ENCODE measurements at regions not wholly inside any gene's neighbourhood (a gene's known extent, or its start where the extent isn't known, plus 50 kb on each side); places are given as distances from the start of the nearest gene placed in this dataset.

GRCh38 chr5:145163876-145164275, 671.3 kb downstream of the PRELID2 start:
- TF ChIP-seq CTCF (IDR thresholded peaks at IDR 0.05; ENCODE audit: insufficient read depth, low read length), result no peak
- TF ChIP-seq REST (IDR thresholded peaks at IDR 0.05; ENCODE audit: insufficient replicate concordance, low read depth), result no peak
- no peak for TF ChIP-seq GABPA (IDR thresholded peaks at IDR 0.05; ENCODE audit: low read depth)
- no peak for TF ChIP-seq POLR2AphosphoS5 (IDR thresholded peaks at IDR 0.05; ENCODE audit: low read depth)
- no peak for TF ChIP-seq SPI1 (IDR thresholded peaks at IDR 0.05; ENCODE audit: borderline replicate concordance, low read depth)
